ENCODE measurements at regions not wholly inside any gene's neighbourhood (a gene's known extent, or its start where the extent isn't known, plus 50 kb on each side); places are given as distances from the start of the nearest gene placed in this dataset.

DNA sequence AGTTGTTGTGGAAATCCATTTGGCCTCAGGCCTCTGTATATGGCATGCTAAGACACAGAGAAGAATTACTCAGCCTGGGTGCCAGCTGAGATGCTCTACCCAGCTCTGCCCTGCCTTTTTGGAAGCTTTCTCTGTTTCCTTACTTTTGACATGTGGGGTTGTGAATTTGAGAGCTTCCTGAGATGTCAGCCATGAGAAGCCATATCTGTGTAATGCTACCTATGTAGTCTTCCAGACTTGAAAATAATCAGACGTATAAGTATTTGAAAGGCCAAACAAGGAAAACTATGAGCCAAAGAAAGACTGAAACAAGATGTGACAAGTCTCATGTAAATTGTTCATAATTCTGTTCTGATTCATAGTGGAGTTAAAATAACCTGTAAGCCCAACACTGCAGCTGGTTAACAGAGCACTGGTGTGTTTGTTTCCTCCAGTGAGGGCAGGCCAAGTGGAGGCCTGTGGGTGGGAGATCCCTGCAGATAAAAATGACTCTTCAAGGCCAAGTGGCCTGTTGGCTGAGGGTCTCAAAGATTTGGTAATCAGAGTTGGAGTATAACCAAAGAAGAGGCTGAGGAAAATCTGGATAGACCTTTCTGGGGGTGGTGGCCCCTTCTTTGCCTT lies 94.0 kb downstream of the TMX1 start:
- TF ChIP-seq, protein P1, sequence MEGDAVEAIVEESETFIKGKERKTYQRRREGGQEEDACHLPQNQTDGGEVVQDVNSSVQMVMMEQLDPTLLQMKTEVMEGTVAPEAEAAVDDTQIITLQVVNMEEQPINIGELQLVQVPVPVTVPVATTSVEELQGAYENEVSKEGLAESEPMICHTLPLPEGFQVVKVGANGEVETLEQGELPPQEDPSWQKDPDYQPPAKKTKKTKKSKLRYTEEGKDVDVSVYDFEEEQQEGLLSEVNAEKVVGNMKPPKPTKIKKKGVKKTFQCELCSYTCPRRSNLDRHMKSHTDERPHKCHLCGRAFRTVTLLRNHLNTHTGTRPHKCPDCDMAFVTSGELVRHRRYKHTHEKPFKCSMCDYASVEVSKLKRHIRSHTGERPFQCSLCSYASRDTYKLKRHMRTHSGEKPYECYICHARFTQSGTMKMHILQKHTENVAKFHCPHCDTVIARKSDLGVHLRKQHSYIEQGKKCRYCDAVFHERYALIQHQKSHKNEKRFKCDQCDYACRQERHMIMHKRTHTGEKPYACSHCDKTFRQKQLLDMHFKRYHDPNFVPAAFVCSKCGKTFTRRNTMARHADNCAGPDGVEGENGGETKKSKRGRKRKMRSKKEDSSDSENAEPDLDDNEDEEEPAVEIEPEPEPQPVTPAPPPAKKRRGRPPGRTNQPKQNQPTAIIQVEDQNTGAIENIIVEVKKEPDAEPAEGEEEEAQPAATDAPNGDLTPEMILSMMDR (conservative IDR thresholded peaks at IDR 0.05; ENCODE audit: low read length): no peak
- TF ChIP-seq EZH2phosphoT487 (IDR thresholded peaks at IDR 0.05; ENCODE audit: borderline replicate concordance): no peak
